K562 (cell line): ENCODE measurements at regions not wholly inside any gene's neighbourhood (a gene's known extent, or its start where the extent isn't known, plus 50 kb on each side); places are given as distances from the start of the nearest gene placed in this dataset.

Experiments
- ATAC-seq: fragments of 200-7000 bp; cut with Tn5 transposase; 3 replicates; pipeline ENCODE4 v1.9.1; 2020; ENCODE audit warnings: moderate library complexity
- BruUV-seq: library from RNA; stranded (reverse); fragments of 400-500 nt; replicated peaks from 2 replicates; lab custom pipeline; 2021; lab: Mats Ljungman, UMichigan
- CTCF ChIA-PET: fragments of 300-600 bp; formaldehyde crosslinking; extraction: SDS; loops from one replicate; lab custom pipeline; 2021; ENCODE audit warnings: low intra/inter-chr PET ratio; lab: Yijun Ruan, JAX
- POLR2A ChIA-PET: fragments of 300-600, 350-650 bp; sonication (Branson Sonifier 250); formaldehyde crosslinking; extraction: SDS; loops from one replicate; lab custom pipeline; 2021; ENCODE audit warnings: antibody characterized with exemption, inconsistent platforms; lab: Yijun Ruan, JAX
- DNase-seq, 4 experiments: peaks; one replicate each; pipeline versions ENCODE4 v3.0.0 to v3.0.0-alpha.2; 2011 to 2018; ENCODE audit warnings: low spot score in 3 of 4, mixed read lengths in 3 of 4; ENCODE audit errors: extremely low read depth in 1 of 4
- FAIRE-seq: peaks from 2 replicates; lab custom pipeline; 2011; peaks lifted over from hg19 to GRCh38; lab: Jason Lieb, UNC
- H2AFZ ChIP-seq: 2 replicates; pipeline ENCODE4 v1.6.0; 2011; ENCODE audit warnings: low read depth, low read length, control low read depth, inconsistent platforms
- H3K27ac ChIP-seq: fragments of 200-600 bp; 3 replicates; pipeline ENCODE4 v1.8.0; 2011; ENCODE audit warnings: low read depth, mild to moderate bottlenecking, control low read depth, inconsistent platforms, low read length, moderate library complexity, mixed read lengths; ENCODE audit errors: extremely low read depth
- H3K27me3 ChIP-seq, 2 experiments: fragments of 300-600 bp in 1 of 2; 2 replicates in 1 of 2; 3 replicates in 1 of 2; pipeline versions ENCODE4 v1.6.0 to v1.8.0; 2011; ENCODE audit warnings: inconsistent platforms in 2 of 2, low read length in 2 of 2, mild to moderate bottlenecking in 1 of 2, mixed read lengths in 1 of 2, moderate library complexity in 1 of 2; ENCODE audit not compliant: control insufficient read depth in 2 of 2, insufficient read depth in 2 of 2
- H3K36me3 ChIP-seq: fragments of 300-600 bp; 3 replicates; pipeline ENCODE4 v1.8.0; 2011; ENCODE audit warnings: mild to moderate bottlenecking, low read length, inconsistent platforms; ENCODE audit not compliant: control insufficient read depth, insufficient read depth
- H3K4me1 ChIP-seq, 2 experiments: fragments of 200-600 bp in 1 of 2; replicated peaks in 1 of 2; 2 replicates in 1 of 2; 3 replicates in 1 of 2; pipeline versions ENCODE4 v1.5.1 to v1.8.0; 2011; ENCODE audit warnings: inconsistent platforms in 2 of 2, low read length in 2 of 2, mild to moderate bottlenecking in 1 of 2, mixed read lengths in 1 of 2, moderate library complexity in 1 of 2; ENCODE audit not compliant: control insufficient read depth in 2 of 2, insufficient read depth in 2 of 2
- H3K4me2 ChIP-seq: 2 replicates; pipeline ENCODE4 v1.6.1; 2011; ENCODE audit warnings: low read length, control low read depth, inconsistent platforms, mixed read lengths; ENCODE audit not compliant: insufficient read depth
- H3K4me3 ChIP-seq: fragments of 200-600 bp; sonication (generic), shearing (Covaris generic); 2 replicates; pipeline ENCODE4 v1.5.1; 2016; ENCODE audit warnings: control low read depth, inconsistent platforms
- H3K79me2 ChIP-seq: fragments of 200-600 bp; 3 replicates; pipeline ENCODE4 v1.8.0; 2011; ENCODE audit warnings: low read length, inconsistent platforms; ENCODE audit not compliant: control insufficient read depth, insufficient read depth
- H3K9ac ChIP-seq, 2 experiments: 2 replicates each; pipeline versions ENCODE4 v1.6.0 to v1.6.1; 2011; ENCODE audit warnings: low read depth in 2 of 2, low read length in 2 of 2, control low read depth in 1 of 2, inconsistent platforms in 1 of 2, mild to moderate bottlenecking in 1 of 2, mixed read lengths in 1 of 2; ENCODE audit not compliant: insufficient read depth in 1 of 2
- H3K9me1 ChIP-seq: one replicate; pipeline ENCODE4 v1.6.0; 2011; ENCODE audit warnings: inconsistent platforms, mild to moderate bottlenecking, low read length, moderate library complexity; ENCODE audit not compliant: control insufficient read depth, insufficient read depth
- H3K9me3 ChIP-seq: replicated peaks from 2 replicates; pipeline ENCODE4 v1.5.1; 2011; ENCODE audit warnings: low read depth, low read length, inconsistent platforms; ENCODE audit not compliant: control insufficient read depth, insufficient read depth
- H4K20me1 ChIP-seq: replicated peaks from 2 replicates; pipeline ENCODE4 v1.6.1; 2011; ENCODE audit warnings: low read length, inconsistent platforms, mixed read lengths; ENCODE audit not compliant: control insufficient read depth, insufficient read depth
- DLX4 ChIP-seq: fragments of 250-450 bp; sonication (Bioruptor Pico); IDR thresholded peaks from 2 replicates; pipeline ENCODE4 v1.6.1; 2021; ENCODE audit warnings: mild to moderate bottlenecking
- POU5F1 ChIP-seq: fragments of 150-350 bp; IDR thresholded peaks from 2 replicates; pipeline ENCODE4 v1.6.1; 2014; ENCODE audit warnings: borderline replicate concordance, low read length, low read depth, mild to moderate bottlenecking; ENCODE audit not compliant: partially characterized antibody
- RBM15 ChIP-seq: fragments of 200-400 bp; formaldehyde crosslinking; IDR thresholded peaks from 2 replicates; pipeline ENCODE4 v1.6.1; 2018; ENCODE audit warnings: mild to moderate bottlenecking, low read length, moderate library complexity; ENCODE audit not compliant: insufficient read depth
- SRSF9 ChIP-seq: fragments of 200-400 bp; formaldehyde crosslinking; IDR thresholded peaks from 2 replicates; pipeline ENCODE4 v1.6.1; 2017; ENCODE audit warnings: low read depth, low read length, borderline replicate concordance
- WGBS: fragments of 100-300 bp; shearing (Covaris generic); methylation state at CpG from one replicate; pipeline ENCODE4 v1.1.6; 2016; ENCODE audit warnings: low coverage, mixed read lengths; ENCODE audit not compliant: insufficient coverage; ENCODE audit errors: missing lambda C conversion rate; 5-methylcytosine and 5-hydroxymethylcytosine counted together
- in situ Hi-C: fragments of 300-500 bp; cut with MboI; formaldehyde crosslinking; loops from 4 replicates; pipeline ENCODE4 v1.15.0; 2018; ENCODE audit warnings: inconsistent platforms, mixed read lengths
- intact Hi-C: fragments of 100-400 bp; cut with micrococcal nuclease; formaldehyde crosslinking; loops from 2 replicates; pipeline ENCODE4 v1.14.2; 2022
- TF ChIP-seq, protein P1 (sequence below), 2 experiments: fragments of 450-650 bp; IDR thresholded peaks; 2 replicates each; pipeline ENCODE4 v1.6.1; 2016; ENCODE audit warnings: mild to moderate bottlenecking in 2 of 2, borderline replicate concordance in 1 of 2, low read depth in 1 of 2, moderate library complexity in 1 of 2
- TF ChIP-seq, protein P2 (sequence below): fragments of 250-450 bp; sonication (Bioruptor Pico); IDR thresholded peaks from 2 replicates; pipeline ENCODE4 v1.9.0; 2021; ENCODE audit warnings: mild to moderate bottlenecking
- TF ChIP-seq, protein P3 (sequence below): sonication (generic); formaldehyde crosslinking; IDR thresholded peaks from 2 replicates; pipeline ENCODE4 v1.8.1; 2023; ENCODE audit warnings: mild to moderate bottlenecking, missing genetic modification reagents, moderate library complexity

DNA sequence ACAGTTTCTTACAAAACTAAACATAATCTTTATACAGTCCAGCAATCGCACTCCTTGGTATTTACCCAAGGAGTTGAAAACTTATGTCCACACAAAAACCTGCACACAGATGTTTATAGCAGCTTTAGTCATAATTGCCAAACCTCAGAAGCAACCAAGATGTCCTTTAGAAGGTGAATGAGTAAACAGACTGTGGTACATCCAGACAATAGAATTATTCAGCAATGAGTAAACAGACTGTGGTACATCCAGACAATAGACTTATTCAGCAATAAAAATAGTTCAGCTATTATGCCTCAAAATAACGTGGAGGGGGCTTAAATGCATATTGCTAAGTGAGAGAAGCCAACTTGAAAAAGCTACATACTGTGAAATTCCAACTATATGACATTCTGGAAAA is 87.0 kb upstream of the GALNT2 start:
- no peak for FAIRE-seq
- H3K27me3 ChIP-seq, result peaks cover 22 to 27% of the 10 kb centered on the region in 2 experiments
- no TSS peak for BruUV-seq
- H3K4me2 ChIP-seq, result no peak overlapping the region
- no peak for DNase-seq
- 3% methylated on average over 2 of the region's 2 CpGs for WGBS
- H3K4me3 ChIP-seq, result no peak overlapping the region
- intact Hi-C loops, result no loop called here
- POLR2A ChIA-PET, result interaction anchor here (1.5 kb wide), 1 partner anchor 12 kb away, joined by 3 read pairs; no protein-coding TSS in a partner anchor
- no peaks in the 10 kb centered on the region for H3K36me3 ChIP-seq
- in situ Hi-C loops, result no loop called here
- no peak overlapping the region for H3K27ac ChIP-seq
- H3K4me1 ChIP-seq, result no peaks in the 10 kb centered on the region
- no peaks in the 10 kb centered on the region for H3K9me1 ChIP-seq
- H3K9me3 ChIP-seq, result no peaks in the 10 kb centered on the region
- no peak for ATAC-seq
- no peaks in the 10 kb centered on the region for H3K79me2 ChIP-seq
- CTCF ChIA-PET, result no interaction called here
- no peak overlapping the region for H2AFZ ChIP-seq
- no peaks in the 10 kb centered on the region for H4K20me1 ChIP-seq
- H3K9ac ChIP-seq, result no peak overlapping the region
- TF ChIP-seq, protein P1, sequence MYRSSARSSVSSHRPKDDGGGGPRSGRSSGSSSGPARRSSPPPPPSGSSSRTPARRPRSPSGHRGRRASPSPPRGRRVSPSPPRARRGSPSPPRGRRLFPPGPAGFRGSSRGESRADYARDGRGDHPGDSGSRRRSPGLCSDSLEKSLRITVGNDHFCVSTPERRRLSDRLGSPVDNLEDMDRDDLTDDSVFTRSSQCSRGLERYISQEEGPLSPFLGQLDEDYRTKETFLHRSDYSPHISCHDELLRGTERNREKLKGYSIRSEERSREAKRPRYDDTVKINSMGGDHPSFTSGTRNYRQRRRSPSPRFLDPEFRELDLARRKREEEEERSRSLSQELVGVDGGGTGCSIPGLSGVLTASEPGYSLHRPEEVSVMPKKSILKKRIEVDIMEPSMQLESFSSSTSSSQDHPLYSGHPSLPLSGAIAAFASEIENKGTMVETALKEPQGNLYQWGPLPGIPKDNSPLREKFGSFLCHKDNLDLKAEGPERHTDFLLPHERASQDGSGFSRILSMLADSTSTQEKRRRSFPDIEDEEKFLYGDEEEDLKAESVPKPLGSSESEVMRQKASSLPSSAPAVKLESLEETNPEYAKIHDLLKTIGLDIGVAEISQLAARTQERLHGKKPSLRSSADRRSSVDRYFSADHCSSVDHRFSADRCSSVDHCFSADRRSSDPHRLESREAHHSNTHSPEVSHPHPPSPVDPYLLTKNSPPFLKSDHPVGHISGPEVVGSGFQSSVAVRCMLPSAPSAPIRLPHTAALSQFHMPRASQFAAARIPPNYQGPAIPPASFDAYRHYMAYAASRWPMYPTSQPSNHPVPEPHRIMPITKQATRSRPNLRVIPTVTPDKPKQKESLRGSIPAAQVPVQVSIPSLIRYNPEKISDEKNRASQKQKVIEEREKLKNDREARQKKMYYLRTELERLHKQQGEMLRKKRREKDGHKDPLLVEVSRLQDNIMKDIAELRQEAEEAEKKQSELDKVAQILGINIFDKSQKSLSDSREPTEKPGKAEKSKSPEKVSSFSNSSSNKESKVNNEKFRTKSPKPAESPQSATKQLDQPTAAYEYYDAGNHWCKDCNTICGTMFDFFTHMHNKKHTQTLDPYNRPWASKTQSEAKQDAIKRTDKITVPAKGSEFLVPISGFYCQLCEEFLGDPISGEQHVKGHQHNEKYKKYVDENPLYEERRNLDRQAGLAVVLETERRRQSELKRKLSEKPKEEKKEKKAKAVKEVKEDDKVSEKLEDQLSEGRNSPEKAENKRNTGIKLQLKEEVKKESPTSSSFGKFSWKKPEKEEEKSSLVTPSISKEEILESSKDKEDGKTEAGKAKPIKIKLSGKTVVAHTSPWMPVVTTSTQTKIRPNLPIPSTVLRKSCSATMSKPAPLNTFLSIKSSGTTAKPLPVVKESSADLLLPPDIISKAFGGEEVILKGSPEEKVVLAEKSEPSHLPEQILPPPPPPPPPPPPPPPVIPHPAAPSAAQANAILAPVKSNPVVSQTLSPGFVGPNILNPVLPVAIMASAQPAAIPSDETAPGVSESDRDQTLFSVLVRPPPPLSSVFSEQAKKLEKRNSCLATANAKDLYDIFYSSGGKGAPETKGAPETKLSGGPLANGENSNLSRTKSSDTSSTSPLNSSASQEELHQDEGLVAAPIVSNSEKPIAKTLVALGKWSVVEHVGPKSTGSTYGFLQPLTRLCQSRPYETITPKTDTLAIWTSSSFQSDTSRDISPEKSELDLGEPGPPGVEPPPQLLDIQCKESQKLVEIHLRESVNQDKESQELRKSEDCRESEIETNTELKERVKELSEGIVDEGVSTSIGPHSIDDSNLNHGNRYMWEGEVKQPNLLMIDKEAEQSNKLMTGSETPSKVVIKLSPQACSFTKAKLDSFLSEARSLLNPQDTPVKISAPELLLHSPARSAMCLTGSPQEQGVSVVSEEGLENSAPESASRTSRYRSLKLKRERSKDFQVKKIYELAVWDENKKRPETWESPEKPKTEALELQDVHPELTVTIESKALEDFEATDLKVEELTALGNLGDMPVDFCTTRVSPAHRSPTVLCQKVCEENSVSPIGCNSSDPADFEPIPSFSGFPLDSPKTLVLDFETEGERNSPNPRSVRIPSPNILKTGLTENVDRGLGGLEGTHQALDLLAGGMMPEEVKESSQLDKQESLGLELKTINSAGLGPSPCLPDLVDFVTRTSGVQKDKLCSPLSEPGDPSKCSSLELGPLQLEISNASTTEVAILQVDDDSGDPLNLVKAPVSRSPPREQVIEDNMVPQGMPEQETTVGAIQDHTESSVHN (IDR thresholded peaks at IDR 0.05; ENCODE audit: borderline replicate concordance in 1 of 2, low read depth in 1 of 2), result no peak
- TF ChIP-seq, protein P2, sequence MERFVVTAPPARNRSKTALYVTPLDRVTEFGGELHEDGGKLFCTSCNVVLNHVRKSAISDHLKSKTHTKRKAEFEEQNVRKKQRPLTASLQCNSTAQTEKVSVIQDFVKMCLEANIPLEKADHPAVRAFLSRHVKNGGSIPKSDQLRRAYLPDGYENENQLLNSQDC (CRISPR knock-in tag), result no peak
- TF ChIP-seq POU5F1 (no peak), SRSF9 (no peak), RBM15 (no peak), DLX4 (no peak)
- TF ChIP-seq, protein P3, sequence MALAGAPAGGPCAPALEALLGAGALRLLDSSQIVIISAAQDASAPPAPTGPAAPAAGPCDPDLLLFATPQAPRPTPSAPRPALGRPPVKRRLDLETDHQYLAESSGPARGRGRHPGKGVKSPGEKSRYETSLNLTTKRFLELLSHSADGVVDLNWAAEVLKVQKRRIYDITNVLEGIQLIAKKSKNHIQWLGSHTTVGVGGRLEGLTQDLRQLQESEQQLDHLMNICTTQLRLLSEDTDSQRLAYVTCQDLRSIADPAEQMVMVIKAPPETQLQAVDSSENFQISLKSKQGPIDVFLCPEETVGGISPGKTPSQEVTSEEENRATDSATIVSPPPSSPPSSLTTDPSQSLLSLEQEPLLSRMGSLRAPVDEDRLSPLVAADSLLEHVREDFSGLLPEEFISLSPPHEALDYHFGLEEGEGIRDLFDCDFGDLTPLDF (CRISPR knock-in tag), result no peak
